Panc1 (cell line): ENCODE measurements at regions not wholly inside any gene's neighbourhood (a gene's known extent, or its start where the extent isn't known, plus 50 kb on each side); places are given as distances from the start of the nearest gene placed in this dataset.

Experiments
- POLR2AphosphoS5 ChIP-seq: IDR thresholded peaks from 2 replicates; pipeline ENCODE4 v1.6.1; 2012; ENCODE audit warnings: mild to moderate bottlenecking, low read depth, low read length, moderate library complexity
- SIN3A ChIP-seq: IDR thresholded peaks from 2 replicates; pipeline ENCODE4 v1.6.1; 2012; ENCODE audit warnings: low read depth, mild to moderate bottlenecking, low read length, moderate library complexity, borderline replicate concordance; ENCODE audit not compliant: insufficient read depth
- TCF7L2 ChIP-seq: IDR thresholded peaks from 2 replicates; pipeline ENCODE4 v1.6.1; 2011; ENCODE audit warnings: mild to moderate bottlenecking, low read depth, low read length, inconsistent platforms
- TF ChIP-seq, protein P1 (sequence below): fragments of 450-650 bp; IDR thresholded peaks from 2 replicates; pipeline ENCODE4 v1.5.1; 2017; ENCODE audit warnings: mild to moderate bottlenecking
- TF ChIP-seq, protein P2 (sequence below), 2 experiments: IDR thresholded peaks; 2 replicates each; pipeline ENCODE4 v1.6.1; 2011 to 2012; ENCODE audit warnings: low read depth in 2 of 2, control low read depth in 1 of 2, low read length in 1 of 2, mild to moderate bottlenecking in 1 of 2, moderate library complexity in 1 of 2; ENCODE audit not compliant: insufficient read depth in 1 of 2

DNA sequence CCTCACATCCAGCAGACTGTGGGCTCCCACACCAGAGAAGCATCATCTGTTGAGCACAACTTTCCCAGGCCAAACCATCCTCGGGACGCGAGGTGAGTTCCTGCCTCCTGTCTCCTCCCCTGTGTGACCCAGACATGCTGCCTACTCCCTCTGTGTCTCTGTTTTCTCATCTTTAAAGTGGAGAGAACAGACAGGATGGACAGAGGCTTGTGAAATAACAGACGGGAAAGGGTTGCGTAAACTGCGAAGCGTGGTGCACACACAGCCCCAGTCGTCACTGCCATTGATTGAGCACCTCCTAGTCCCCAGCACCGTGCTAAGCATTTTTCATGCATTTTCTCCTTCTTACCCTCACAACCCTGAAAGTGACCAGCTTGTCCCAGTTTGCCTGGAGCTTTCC, 52.1 kb upstream of the LMX1B start:
- TF ChIP-seq, protein P1, sequence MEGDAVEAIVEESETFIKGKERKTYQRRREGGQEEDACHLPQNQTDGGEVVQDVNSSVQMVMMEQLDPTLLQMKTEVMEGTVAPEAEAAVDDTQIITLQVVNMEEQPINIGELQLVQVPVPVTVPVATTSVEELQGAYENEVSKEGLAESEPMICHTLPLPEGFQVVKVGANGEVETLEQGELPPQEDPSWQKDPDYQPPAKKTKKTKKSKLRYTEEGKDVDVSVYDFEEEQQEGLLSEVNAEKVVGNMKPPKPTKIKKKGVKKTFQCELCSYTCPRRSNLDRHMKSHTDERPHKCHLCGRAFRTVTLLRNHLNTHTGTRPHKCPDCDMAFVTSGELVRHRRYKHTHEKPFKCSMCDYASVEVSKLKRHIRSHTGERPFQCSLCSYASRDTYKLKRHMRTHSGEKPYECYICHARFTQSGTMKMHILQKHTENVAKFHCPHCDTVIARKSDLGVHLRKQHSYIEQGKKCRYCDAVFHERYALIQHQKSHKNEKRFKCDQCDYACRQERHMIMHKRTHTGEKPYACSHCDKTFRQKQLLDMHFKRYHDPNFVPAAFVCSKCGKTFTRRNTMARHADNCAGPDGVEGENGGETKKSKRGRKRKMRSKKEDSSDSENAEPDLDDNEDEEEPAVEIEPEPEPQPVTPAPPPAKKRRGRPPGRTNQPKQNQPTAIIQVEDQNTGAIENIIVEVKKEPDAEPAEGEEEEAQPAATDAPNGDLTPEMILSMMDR = no peak
- no peak for TF ChIP-seq TCF7L2
- TF ChIP-seq, protein P2, sequence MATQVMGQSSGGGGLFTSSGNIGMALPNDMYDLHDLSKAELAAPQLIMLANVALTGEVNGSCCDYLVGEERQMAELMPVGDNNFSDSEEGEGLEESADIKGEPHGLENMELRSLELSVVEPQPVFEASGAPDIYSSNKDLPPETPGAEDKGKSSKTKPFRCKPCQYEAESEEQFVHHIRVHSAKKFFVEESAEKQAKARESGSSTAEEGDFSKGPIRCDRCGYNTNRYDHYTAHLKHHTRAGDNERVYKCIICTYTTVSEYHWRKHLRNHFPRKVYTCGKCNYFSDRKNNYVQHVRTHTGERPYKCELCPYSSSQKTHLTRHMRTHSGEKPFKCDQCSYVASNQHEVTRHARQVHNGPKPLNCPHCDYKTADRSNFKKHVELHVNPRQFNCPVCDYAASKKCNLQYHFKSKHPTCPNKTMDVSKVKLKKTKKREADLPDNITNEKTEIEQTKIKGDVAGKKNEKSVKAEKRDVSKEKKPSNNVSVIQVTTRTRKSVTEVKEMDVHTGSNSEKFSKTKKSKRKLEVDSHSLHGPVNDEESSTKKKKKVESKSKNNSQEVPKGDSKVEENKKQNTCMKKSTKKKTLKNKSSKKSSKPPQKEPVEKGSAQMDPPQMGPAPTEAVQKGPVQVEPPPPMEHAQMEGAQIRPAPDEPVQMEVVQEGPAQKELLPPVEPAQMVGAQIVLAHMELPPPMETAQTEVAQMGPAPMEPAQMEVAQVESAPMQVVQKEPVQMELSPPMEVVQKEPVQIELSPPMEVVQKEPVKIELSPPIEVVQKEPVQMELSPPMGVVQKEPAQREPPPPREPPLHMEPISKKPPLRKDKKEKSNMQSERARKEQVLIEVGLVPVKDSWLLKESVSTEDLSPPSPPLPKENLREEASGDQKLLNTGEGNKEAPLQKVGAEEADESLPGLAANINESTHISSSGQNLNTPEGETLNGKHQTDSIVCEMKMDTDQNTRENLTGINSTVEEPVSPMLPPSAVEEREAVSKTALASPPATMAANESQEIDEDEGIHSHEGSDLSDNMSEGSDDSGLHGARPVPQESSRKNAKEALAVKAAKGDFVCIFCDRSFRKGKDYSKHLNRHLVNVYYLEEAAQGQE (IDR thresholded peaks at IDR 0.05; ENCODE audit: insufficient read depth in 1 of 2, low read depth in 2 of 2, low read length in 1 of 2) = no peak
- no peak for TF ChIP-seq POLR2AphosphoS5
- no peak for TF ChIP-seq SIN3A
